ENCODE measurements at regions not wholly inside any gene's neighbourhood (a gene's known extent, or its start where the extent isn't known, plus 50 kb on each side); places are given as distances from the start of the nearest gene placed in this dataset.
A peak's percentile ranks its signal among the peaks of the same experiment; 100 is the strongest.

- in situ Hi-C loops (cut with MboI) = no loop called here
- POLR2A ChIA-PET = no interaction called here
- TF ChIP-seq MTA2 (IDR thresholded peaks at IDR 0.05; ENCODE audit: low read depth) (no peak), CBX8 (IDR thresholded peaks at IDR 0.05; ENCODE audit: borderline replicate concordance, extremely low read depth, low read depth, low read length, poor library complexity, severe bottlenecking) (no peak)
Observed at GRCh38 chr20:23264545-23264944, 86.0 kb upstream of the NXT1 start.

GRCh38 chr20:23260181-23260840 lies 90.3 kb upstream of the NXT1 start:
- Histone ChIP-seq H3K27me3 (ENCODE audit: control insufficient read depth in 2 of 2, insufficient read depth in 2 of 2, low read length in 2 of 2) (peaks cover 0 to 22% of the 10 kb centered on the region in 2 experiments; a peak in 2 of 5 replicates), H2AFZ (ENCODE audit: low read depth, low read length) (no peak overlapping the region), H3K9me1 (ENCODE audit: control insufficient read depth, insufficient read depth, low read length) (no peaks in the 10 kb centered on the region), H3K9me3 (replicated peaks; ENCODE audit: control insufficient read depth, insufficient read depth, low read depth, low read length) (no peaks in the 10 kb centered on the region), H3K4me1 (replicated peaks in 1 of 2; ENCODE audit: control insufficient read depth in 2 of 2, insufficient read depth in 2 of 2, low read length in 2 of 2) (no peaks in the 10 kb centered on the region; a peak in 1 of 5 replicates), H3K4me3 (no peak overlapping the region), H4K20me1 (replicated peaks; ENCODE audit: control insufficient read depth, insufficient read depth, low read length) (0 out of 2 replicates have a peak, but pooled peaks cover 3% of the 10 kb centered on the region), H3K9ac (ENCODE audit: insufficient read depth in 1 of 2, low read depth in 2 of 2, low read length in 2 of 2) (no peak overlapping the region), H3K36me3 (ENCODE audit: control insufficient read depth, insufficient read depth, low read length) (no peaks in the 10 kb centered on the region), H3K79me2 (ENCODE audit: control insufficient read depth, insufficient read depth, low read length) (no peaks in the 10 kb centered on the region), H3K27ac (ENCODE audit: extremely low read depth, low read depth, low read length) (no peak overlapping the region), H3K4me2 (ENCODE audit: insufficient read depth, low read length) (no peak overlapping the region)
- 7% methylated on average over 4 of the region's 6 CpGs for WGBS (ENCODE audit: insufficient coverage, low coverage, missing lambda C conversion rate)
- CTCF ChIA-PET (ENCODE audit: low intra/inter-chr PET ratio) = no interaction called here
- TF ChIP-seq CBFA2T3 (IDR thresholded peaks at IDR 0.05) = peak; percentile 37
- no peak for TF ChIP-seq ZNF586 (CRISPR knock-in tag; conservative IDR thresholded peaks at IDR 0.05)
- peak; percentile 18; the same call in 1 of the 2 replicates for TF ChIP-seq SOX6 (IDR thresholded peaks at IDR 0.05)
- no peak for FAIRE-seq
- in situ Hi-C loops (cut with MboI) (no loop called here), intact Hi-C loops (cut with micrococcal nuclease) (no loop called here)
- POLR2A ChIA-PET = no interaction called here
- no TSS peak for BruUV-seq (replicated peaks)
- no peak for DNase-seq (ENCODE audit: extremely low read depth in 1 of 4, low spot score in 3 of 4)
- ATAC-seq = no peak

More at GRCh38 chr20:23264545-23264944, 86.0 kb upstream of the NXT1 start:
- DNase-seq (ENCODE audit: extremely low read depth in 1 of 4, low spot score in 3 of 4) (no peak), FAIRE-seq (no peak), ATAC-seq (no peak)
- Histone ChIP-seq H3K9me1 (ENCODE audit: control insufficient read depth, insufficient read depth, low read length) (no peaks in the 10 kb centered on the region), H3K4me2 (ENCODE audit: insufficient read depth, low read length) (no peak overlapping the region), H4K20me1 (replicated peaks; ENCODE audit: control insufficient read depth, insufficient read depth, low read length) (no peaks in the 10 kb centered on the region), H3K9me3 (replicated peaks; ENCODE audit: control insufficient read depth, insufficient read depth, low read depth, low read length) (no peaks in the 10 kb centered on the region), H3K9ac (ENCODE audit: insufficient read depth in 1 of 2, low read depth in 2 of 2, low read length in 2 of 2) (no peak overlapping the region), H3K36me3 (ENCODE audit: control insufficient read depth, insufficient read depth, low read length) (no peaks in the 10 kb centered on the region), H2AFZ (ENCODE audit: low read depth, low read length) (no peak overlapping the region), H3K27ac (ENCODE audit: extremely low read depth, low read depth, low read length) (no peak overlapping the region), H3K4me3 (no peak overlapping the region), H3K27me3 (ENCODE audit: control insufficient read depth in 2 of 2, insufficient read depth in 2 of 2, low read length in 2 of 2) (peaks cover 0 to 11% of the 10 kb centered on the region in 2 experiments; a peak in 1 of 5 replicates), H3K79me2 (ENCODE audit: control insufficient read depth, insufficient read depth, low read length) (no peaks in the 10 kb centered on the region), H3K4me1 (replicated peaks in 1 of 2; ENCODE audit: control insufficient read depth in 2 of 2, insufficient read depth in 2 of 2, low read length in 2 of 2) (no peaks in the 10 kb centered on the region; a peak in 1 of 5 replicates)
- 4% methylated on average over 3 of the region's 4 CpGs for WGBS (ENCODE audit: insufficient coverage, low coverage, missing lambda C conversion rate)
- intact Hi-C loops (cut with micrococcal nuclease) = no loop called here
- CTCF ChIA-PET (ENCODE audit: low intra/inter-chr PET ratio) = no interaction called here
- BruUV-seq (replicated peaks) = no TSS peak
